K562 (cell line): ENCODE measurements at regions not wholly inside any gene's neighbourhood (a gene's known extent, or its start where the extent isn't known, plus 50 kb on each side); places are given as distances from the start of the nearest gene placed in this dataset.

Source experiments
- ATAC-seq: fragments of 200-7000 bp; cut with Tn5 transposase; 3 replicates; pipeline ENCODE4 v1.9.1; 2020; ENCODE audit warnings: moderate library complexity
- BruUV-seq: library from RNA; stranded (reverse); fragments of 400-500 nt; replicated peaks from 2 replicates; lab custom pipeline; 2021; lab: Mats Ljungman, UMichigan
- CTCF ChIA-PET: fragments of 300-600 bp; formaldehyde crosslinking; extraction: SDS; loops from one replicate; lab custom pipeline; 2021; ENCODE audit warnings: low intra/inter-chr PET ratio; lab: Yijun Ruan, JAX
- POLR2A ChIA-PET: fragments of 300-600, 350-650 bp; sonication (Branson Sonifier 250); formaldehyde crosslinking; extraction: SDS; loops from one replicate; lab custom pipeline; 2021; ENCODE audit warnings: antibody characterized with exemption, inconsistent platforms; lab: Yijun Ruan, JAX
- DNase-seq, 4 experiments: peaks; one replicate each; pipeline versions ENCODE4 v3.0.0 to v3.0.0-alpha.2; 2011 to 2018; ENCODE audit warnings: low spot score in 3 of 4, mixed read lengths in 3 of 4; ENCODE audit errors: extremely low read depth in 1 of 4
- FAIRE-seq: peaks from 2 replicates; lab custom pipeline; 2011; peaks lifted over from hg19 to GRCh38; lab: Jason Lieb, UNC
- H2AFZ ChIP-seq: 2 replicates; pipeline ENCODE4 v1.6.0; 2011; ENCODE audit warnings: low read depth, low read length, control low read depth, inconsistent platforms
- H3K27ac ChIP-seq: fragments of 200-600 bp; 3 replicates; pipeline ENCODE4 v1.8.0; 2011; ENCODE audit warnings: low read depth, mild to moderate bottlenecking, control low read depth, inconsistent platforms, low read length, moderate library complexity, mixed read lengths; ENCODE audit errors: extremely low read depth
- H3K27me3 ChIP-seq, 2 experiments: fragments of 300-600 bp in 1 of 2; 2 replicates in 1 of 2; 3 replicates in 1 of 2; pipeline versions ENCODE4 v1.6.0 to v1.8.0; 2011; ENCODE audit warnings: inconsistent platforms in 2 of 2, low read length in 2 of 2, mild to moderate bottlenecking in 1 of 2, mixed read lengths in 1 of 2, moderate library complexity in 1 of 2; ENCODE audit not compliant: control insufficient read depth in 2 of 2, insufficient read depth in 2 of 2
- H3K36me3 ChIP-seq: fragments of 300-600 bp; 3 replicates; pipeline ENCODE4 v1.8.0; 2011; ENCODE audit warnings: mild to moderate bottlenecking, low read length, inconsistent platforms; ENCODE audit not compliant: control insufficient read depth, insufficient read depth
- H3K4me1 ChIP-seq, 2 experiments: fragments of 200-600 bp in 1 of 2; replicated peaks in 1 of 2; 2 replicates in 1 of 2; 3 replicates in 1 of 2; pipeline versions ENCODE4 v1.5.1 to v1.8.0; 2011; ENCODE audit warnings: inconsistent platforms in 2 of 2, low read length in 2 of 2, mild to moderate bottlenecking in 1 of 2, mixed read lengths in 1 of 2, moderate library complexity in 1 of 2; ENCODE audit not compliant: control insufficient read depth in 2 of 2, insufficient read depth in 2 of 2
- H3K4me2 ChIP-seq: 2 replicates; pipeline ENCODE4 v1.6.1; 2011; ENCODE audit warnings: low read length, control low read depth, inconsistent platforms, mixed read lengths; ENCODE audit not compliant: insufficient read depth
- H3K4me3 ChIP-seq: fragments of 200-600 bp; sonication (generic), shearing (Covaris generic); 2 replicates; pipeline ENCODE4 v1.5.1; 2016; ENCODE audit warnings: control low read depth, inconsistent platforms
- H3K79me2 ChIP-seq: fragments of 200-600 bp; 3 replicates; pipeline ENCODE4 v1.8.0; 2011; ENCODE audit warnings: low read length, inconsistent platforms; ENCODE audit not compliant: control insufficient read depth, insufficient read depth
- H3K9ac ChIP-seq, 2 experiments: 2 replicates each; pipeline versions ENCODE4 v1.6.0 to v1.6.1; 2011; ENCODE audit warnings: low read depth in 2 of 2, low read length in 2 of 2, control low read depth in 1 of 2, inconsistent platforms in 1 of 2, mild to moderate bottlenecking in 1 of 2, mixed read lengths in 1 of 2; ENCODE audit not compliant: insufficient read depth in 1 of 2
- H3K9me1 ChIP-seq: one replicate; pipeline ENCODE4 v1.6.0; 2011; ENCODE audit warnings: inconsistent platforms, mild to moderate bottlenecking, low read length, moderate library complexity; ENCODE audit not compliant: control insufficient read depth, insufficient read depth
- H3K9me3 ChIP-seq: replicated peaks from 2 replicates; pipeline ENCODE4 v1.5.1; 2011; ENCODE audit warnings: low read depth, low read length, inconsistent platforms; ENCODE audit not compliant: control insufficient read depth, insufficient read depth
- H4K20me1 ChIP-seq: replicated peaks from 2 replicates; pipeline ENCODE4 v1.6.1; 2011; ENCODE audit warnings: low read length, inconsistent platforms, mixed read lengths; ENCODE audit not compliant: control insufficient read depth, insufficient read depth
- TCFL5 ChIP-seq: fragments of 250-450 bp; sonication (Bioruptor Pico); conservative IDR thresholded peaks from 2 replicates; pipeline ENCODE4 v1.6.1; 2021; ENCODE audit warnings: mild to moderate bottlenecking, moderate library complexity, matching md5 sums
- TSC22D4 ChIP-seq: fragments of 450-650 bp; IDR thresholded peaks from 2 replicates; pipeline ENCODE4 v1.6.1; 2016; ENCODE audit warnings: missing genetic modification characterization, missing biosample characterization, control low read depth
- ZNF274 ChIP-seq: IDR thresholded peaks from 2 replicates; pipeline ENCODE4 v1.6.1; 2011; ENCODE audit warnings: low read depth, mild to moderate bottlenecking, low read length, moderate library complexity, borderline replicate concordance
- in situ Hi-C: fragments of 300-500 bp; cut with MboI; formaldehyde crosslinking; loops from 4 replicates; pipeline ENCODE4 v1.15.0; 2018; ENCODE audit warnings: inconsistent platforms, mixed read lengths
- intact Hi-C: fragments of 100-400 bp; cut with micrococcal nuclease; formaldehyde crosslinking; loops from 2 replicates; pipeline ENCODE4 v1.14.2; 2022
- TF ChIP-seq, protein P1 (sequence below): sonication (generic); formaldehyde crosslinking; IDR thresholded peaks from 2 replicates; pipeline ENCODE4 v1.9.0; 2022; ENCODE audit warnings: mild to moderate bottlenecking, missing genetic modification reagents
- TF ChIP-seq, protein P2 (sequence below): fragments of 250-450 bp; sonication (Bioruptor Pico); IDR thresholded peaks from 2 replicates; pipeline ENCODE4 v1.8.0; 2021; ENCODE audit warnings: moderate library complexity, mild to moderate bottlenecking, inconsistent platforms
- TF ChIP-seq, protein P3 (sequence below): sonication (generic); formaldehyde crosslinking; IDR thresholded peaks from 2 replicates; pipeline ENCODE4 v1.8.0; 2022; ENCODE audit warnings: mild to moderate bottlenecking, low read depth, missing genetic modification reagents

DNA sequence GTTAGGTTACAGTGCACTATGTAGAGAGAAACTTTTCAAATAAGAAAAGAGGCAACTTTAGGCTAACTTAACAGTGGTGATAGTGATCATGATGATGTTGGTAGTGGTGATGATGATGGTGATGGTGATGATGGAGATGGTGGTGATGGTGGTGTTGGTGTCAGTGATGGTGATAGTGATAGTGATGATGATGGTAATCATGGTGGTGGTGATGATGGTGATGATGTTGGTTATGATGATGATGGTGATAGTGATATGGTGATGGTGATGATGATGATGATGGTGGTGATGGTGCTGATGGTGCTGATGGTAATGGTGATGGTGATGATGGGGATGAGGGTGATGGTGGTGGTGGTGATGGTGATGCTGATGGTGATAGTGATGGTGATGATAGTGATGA lies 107.4 kb downstream of the DLL1 start:
- Histone ChIP-seq H3K79me2 (no peaks in the 10 kb centered on the region), H3K9ac (no peak overlapping the region)
- BruUV-seq: no TSS peak

More for the DNA sequence above, 107.4 kb downstream of the DLL1 start:
- peaks cover 0 to 4% of the 10 kb centered on the region in 2 experiments; a peak in 1 of 5 replicates for H3K4me1 ChIP-seq
- FAIRE-seq: no peak
- no peaks in the 10 kb centered on the region for H3K9me1 ChIP-seq
- no peak for DNase-seq
- H3K27me3 ChIP-seq: peaks cover 13 to 42% of the 10 kb centered on the region in 2 experiments; a peak in 4 of 5 replicates
- ChIA-PET POLR2A (no interaction called here), CTCF (no interaction called here)
- no peak for ATAC-seq
- intact Hi-C loops: no loop called here
- no peak overlapping the region for H3K4me2 ChIP-seq
- in situ Hi-C loops: no loop called here
- 0 out of 2 replicates have a peak, but pooled peaks cover 4% of the 10 kb centered on the region for H3K9me3 ChIP-seq
- no peak overlapping the region for H2AFZ ChIP-seq
- no peak overlapping the region for H3K4me3 ChIP-seq
- H3K27ac ChIP-seq: no peak overlapping the region
- H4K20me1 ChIP-seq: peaks cover 4% of the 10 kb centered on the region; the same call in 1 of the 2 replicates
- no peaks in the 10 kb centered on the region for H3K36me3 ChIP-seq
- TF ChIP-seq, protein P1, sequence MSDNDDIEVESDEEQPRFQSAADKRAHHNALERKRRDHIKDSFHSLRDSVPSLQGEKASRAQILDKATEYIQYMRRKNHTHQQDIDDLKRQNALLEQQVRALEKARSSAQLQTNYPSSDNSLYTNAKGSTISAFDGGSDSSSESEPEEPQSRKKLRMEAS (CRISPR knock-in tag): no peak
- TF ChIP-seq, protein P2, sequence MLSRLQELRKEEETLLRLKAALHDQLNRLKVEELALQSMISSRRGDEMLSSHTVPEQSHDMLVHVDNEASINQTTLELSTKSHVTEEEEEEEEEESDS (CRISPR knock-in tag): no peak
- 0 out of 2 replicates have a peak, but pooled peaks have one; percentile 57 for TF ChIP-seq TSC22D4
- TF ChIP-seq, protein P3, sequence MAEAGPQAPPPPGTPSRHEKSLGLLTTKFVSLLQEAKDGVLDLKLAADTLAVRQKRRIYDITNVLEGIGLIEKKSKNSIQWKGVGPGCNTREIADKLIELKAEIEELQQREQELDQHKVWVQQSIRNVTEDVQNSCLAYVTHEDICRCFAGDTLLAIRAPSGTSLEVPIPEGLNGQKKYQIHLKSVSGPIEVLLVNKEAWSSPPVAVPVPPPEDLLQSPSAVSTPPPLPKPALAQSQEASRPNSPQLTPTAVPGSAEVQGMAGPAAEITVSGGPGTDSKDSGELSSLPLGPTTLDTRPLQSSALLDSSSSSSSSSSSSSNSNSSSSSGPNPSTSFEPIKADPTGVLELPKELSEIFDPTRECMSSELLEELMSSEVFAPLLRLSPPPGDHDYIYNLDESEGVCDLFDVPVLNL (CRISPR knock-in tag): no peak
- no peak for TF ChIP-seq ZNF274
- no peak for TF ChIP-seq TCFL5
- TF ChIP-seq, all 486 proteins: peak for 1
